ENCODE measurements at regions not wholly inside any gene's neighbourhood (a gene's known extent, or its start where the extent isn't known, plus 50 kb on each side); places are given as distances from the start of the nearest gene placed in this dataset.

- no peaks in the 10 kb centered on the region for H3K9me3 ChIP-seq
- BruUV-seq (replicated peaks) = no TSS peak
- H3K9me3 Mint-ChIP-seq (ENCODE audit: unreplicated experiment) = peaks cover 8% of the 10 kb centered on the region
- no peaks in the 10 kb centered on the region for H3K4me1 ChIP-seq
- DNase-seq = no peak
- H3K36me3 Mint-ChIP-seq (ENCODE audit: insufficient read depth, unreplicated experiment) = no peaks in the 10 kb centered on the region
- intact Hi-C loops (cut with micrococcal nuclease; ENCODE audit: unreplicated experiment) = no loop called here
- no peak overlapping the region for H3K4me3 ChIP-seq (ENCODE audit: low read depth, low read length)
- CTCF ChIA-PET = no interaction called here
- H3K27me3 ChIP-seq (replicated peaks; ENCODE audit: control insufficient read depth, insufficient read depth, low read length) = no peaks in the 10 kb centered on the region
- POLR2A ChIA-PET = no interaction called here
- no peak for TF ChIP-seq CTCF (IDR thresholded peaks at IDR 0.05; ENCODE audit: insufficient read depth in 1 of 2, low read depth in 1 of 2, low read length in 1 of 2, severe bottlenecking in 1 of 2, unreplicated experiment in 1 of 2)
- H3K4me3 Mint-ChIP-seq (ENCODE audit: unreplicated experiment) = no peak overlapping the region
- no peaks in the 10 kb centered on the region for H3K36me3 ChIP-seq (ENCODE audit: control insufficient read depth, insufficient read depth, low read length)
- no peak overlapping the region for H3K27ac Mint-ChIP-seq (ENCODE audit: unreplicated experiment)
- peaks cover 2% of the 10 kb centered on the region for H3K27me3 Mint-ChIP-seq (ENCODE audit: insufficient read depth, unreplicated experiment)
- H3K4me1 Mint-ChIP-seq (ENCODE audit: low read depth, unreplicated experiment) = no peaks in the 10 kb centered on the region
These were observed 341.9 kb upstream of the NOVA1 start for GRCh38 chr14:26939755-26940154.

- Histone ChIP-seq H3K36me3 (ENCODE audit: control insufficient read depth, insufficient read depth, low read length) (no peaks in the 10 kb centered on the region), H3K4me1 (no peaks in the 10 kb centered on the region), H3K27me3 (replicated peaks; ENCODE audit: control insufficient read depth, insufficient read depth, low read length) (no peaks in the 10 kb centered on the region), H3K9me3 (no peaks in the 10 kb centered on the region), H3K4me3 (ENCODE audit: low read depth, low read length) (no peak overlapping the region)
- ChIA-PET CTCF (no interaction called here), POLR2A (no interaction called here)
- TF ChIP-seq CTCF (IDR thresholded peaks at IDR 0.05; ENCODE audit: insufficient read depth in 1 of 2, low read depth in 1 of 2, low read length in 1 of 2, severe bottlenecking in 1 of 2, unreplicated experiment in 1 of 2) = no peak
- no peak overlapping the region for H3K4me3 Mint-ChIP-seq (ENCODE audit: unreplicated experiment)
- no peak for DNase-seq
- H3K27me3 Mint-ChIP-seq (ENCODE audit: insufficient read depth, unreplicated experiment) = no peaks in the 10 kb centered on the region
- no peaks in the 10 kb centered on the region for H3K9me3 Mint-ChIP-seq (ENCODE audit: unreplicated experiment)
- no TSS peak for BruUV-seq (replicated peaks)
- intact Hi-C loops (cut with micrococcal nuclease; ENCODE audit: unreplicated experiment) = no loop called here
- H3K27ac Mint-ChIP-seq (ENCODE audit: unreplicated experiment) = no peak overlapping the region
- no peaks in the 10 kb centered on the region for H3K4me1 Mint-ChIP-seq (ENCODE audit: low read depth, unreplicated experiment)
- H3K36me3 Mint-ChIP-seq (ENCODE audit: insufficient read depth, unreplicated experiment) = no peaks in the 10 kb centered on the region
These were observed 343.7 kb upstream of the NOVA1 start for GRCh38 chr14:26941521-26941920.

GRCh38 chr14:26947265-26947664, 349.4 kb upstream of the NOVA1 start:
- no peak for TF ChIP-seq CTCF (IDR thresholded peaks at IDR 0.05; ENCODE audit: insufficient read depth in 1 of 2, low read depth in 1 of 2, low read length in 1 of 2, severe bottlenecking in 1 of 2, unreplicated experiment in 1 of 2)
- Mint-ChIP-seq H3K27ac (ENCODE audit: unreplicated experiment) (no peak overlapping the region), H3K4me3 (ENCODE audit: unreplicated experiment) (no peak overlapping the region), H3K36me3 (ENCODE audit: insufficient read depth, unreplicated experiment) (no peaks in the 10 kb centered on the region), H3K27me3 (ENCODE audit: insufficient read depth, unreplicated experiment) (no peaks in the 10 kb centered on the region), H3K4me1 (ENCODE audit: low read depth, unreplicated experiment) (no peaks in the 10 kb centered on the region), H3K9me3 (ENCODE audit: unreplicated experiment) (no peaks in the 10 kb centered on the region)
- no peaks in the 10 kb centered on the region for H3K4me1 ChIP-seq
- no TSS peak for BruUV-seq (replicated peaks)
- intact Hi-C loops (cut with micrococcal nuclease; ENCODE audit: unreplicated experiment) = no loop called here
- DNase-seq = no peak
- CTCF ChIA-PET = no interaction called here
- POLR2A ChIA-PET = no interaction called here
- no peak overlapping the region for H3K4me3 ChIP-seq (ENCODE audit: low read depth, low read length)
- no peaks in the 10 kb centered on the region for H3K27me3 ChIP-seq (replicated peaks; ENCODE audit: control insufficient read depth, insufficient read depth, low read length)
- no peaks in the 10 kb centered on the region for H3K36me3 ChIP-seq (ENCODE audit: control insufficient read depth, insufficient read depth, low read length)
- no peaks in the 10 kb centered on the region for H3K9me3 ChIP-seq

Data from Caco-2 (cell line).